NK-92 treated with Interleukin-12 subunit alpha and Interleukin-12 subunit beta, amount 100 ng/mL, for 24 hours (cell line): ENCODE measurements at regions not wholly inside any gene's neighbourhood (a gene's known extent, or its start where the extent isn't known, plus 50 kb on each side); places are given as distances from the start of the nearest gene placed in this dataset.

Source experiments
- DNase-seq: peaks from one replicate; lab custom pipeline; 2025; lab: John Stamatoyannopoulos, UW

DNA sequence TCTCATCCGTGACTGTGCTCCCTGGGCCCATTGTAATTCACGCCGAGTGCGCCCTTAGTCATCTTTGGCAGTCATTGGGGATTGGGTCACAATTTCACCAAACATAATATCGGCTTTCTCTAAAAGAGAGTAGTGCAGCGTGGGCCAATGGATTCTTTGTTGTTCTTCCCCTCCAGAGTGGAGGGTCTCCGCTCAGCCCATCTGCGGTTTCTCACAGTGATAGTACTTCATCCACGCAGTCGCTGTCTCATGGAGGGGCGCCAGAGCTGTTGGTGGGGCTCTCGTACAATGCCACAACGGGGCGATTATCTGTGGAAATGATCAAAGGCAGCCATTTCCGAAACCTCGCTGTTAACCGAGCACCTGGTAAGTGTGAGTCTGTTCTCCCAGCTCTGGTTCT, 321.8 kb downstream of the SNAPC1 start:
- DNase-seq = no peak

DNA sequence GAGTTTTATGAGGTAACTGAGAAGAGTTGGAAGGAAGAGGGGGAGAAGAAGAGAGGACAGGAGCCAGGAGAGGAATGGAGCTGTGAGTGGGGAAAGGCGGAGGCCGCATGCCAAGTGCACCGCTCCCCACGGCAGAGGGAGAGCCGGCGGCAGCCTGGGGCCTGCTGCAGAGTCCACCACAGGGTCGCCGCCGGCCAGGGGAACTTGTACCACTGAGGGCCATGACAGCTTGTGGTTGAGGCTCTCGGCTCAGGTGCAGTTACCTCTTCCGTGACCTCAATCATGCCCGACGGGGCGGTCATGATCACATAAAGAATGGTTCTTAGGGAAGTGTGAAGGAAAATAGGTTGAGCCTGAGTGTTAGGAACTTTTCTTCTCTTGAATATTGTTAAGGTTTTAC, 325.0 kb downstream of the SNAPC1 start:
- no peak for DNase-seq

DNA sequence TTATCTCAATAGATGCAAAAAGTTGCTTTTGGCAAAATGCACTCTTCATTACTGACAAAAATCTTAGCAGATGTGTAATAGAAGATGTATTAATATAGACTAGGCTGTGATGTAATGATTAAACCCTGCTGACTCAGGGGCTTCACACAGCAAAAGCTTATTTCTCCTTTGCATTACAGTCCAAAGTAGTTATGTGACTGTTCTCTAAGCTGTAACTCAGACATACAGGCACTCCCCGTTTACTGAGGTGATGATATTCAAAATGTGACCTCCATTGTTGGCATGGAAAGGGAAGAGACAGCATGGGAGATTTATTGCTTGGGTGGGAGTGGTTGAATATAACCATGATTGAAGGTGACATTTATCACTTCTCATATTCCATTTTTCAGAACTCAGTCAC, 331.5 kb downstream of the SNAPC1 start:
- no peak for DNase-seq

DNA sequence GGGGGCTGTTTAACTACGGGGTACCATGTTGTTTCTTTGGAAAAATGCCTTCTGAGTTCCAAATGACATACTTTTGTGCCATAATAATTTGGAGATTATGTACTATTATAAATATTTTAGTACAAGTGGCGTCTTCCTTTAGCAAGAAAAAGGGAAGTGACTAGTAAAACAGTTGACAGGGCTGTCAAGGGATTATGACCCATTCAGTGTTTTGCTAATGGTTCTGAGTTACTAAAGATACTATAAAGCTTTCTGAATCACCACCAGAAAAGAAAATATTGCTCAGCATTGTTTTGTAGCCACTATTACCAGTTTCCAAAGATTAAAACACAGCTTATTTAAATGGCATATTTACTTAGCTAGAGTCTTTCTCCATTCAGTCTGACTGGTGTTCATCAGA, 334.9 kb downstream of the SNAPC1 start:
- no peak for DNase-seq

DNA sequence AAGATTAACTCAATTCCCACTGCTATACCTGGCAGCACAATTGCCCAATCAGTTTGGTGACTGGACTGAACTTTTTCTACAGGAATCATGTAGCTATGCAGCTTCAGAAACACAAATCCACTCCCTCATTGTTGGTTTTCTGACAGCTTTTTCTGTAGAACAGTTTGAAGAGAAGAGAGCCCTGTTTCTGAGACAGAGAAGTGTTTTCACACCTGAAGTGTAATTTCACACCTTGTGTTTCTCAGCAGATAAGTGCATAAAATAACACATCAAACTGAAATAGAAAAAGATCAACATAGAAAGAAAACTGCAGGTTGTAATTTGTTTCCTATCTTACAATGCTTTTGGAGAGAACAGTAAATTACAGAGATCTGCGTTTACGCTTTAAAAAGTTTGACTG, 335.6 kb downstream of the SNAPC1 start:
- DNase-seq = no peak

DNA sequence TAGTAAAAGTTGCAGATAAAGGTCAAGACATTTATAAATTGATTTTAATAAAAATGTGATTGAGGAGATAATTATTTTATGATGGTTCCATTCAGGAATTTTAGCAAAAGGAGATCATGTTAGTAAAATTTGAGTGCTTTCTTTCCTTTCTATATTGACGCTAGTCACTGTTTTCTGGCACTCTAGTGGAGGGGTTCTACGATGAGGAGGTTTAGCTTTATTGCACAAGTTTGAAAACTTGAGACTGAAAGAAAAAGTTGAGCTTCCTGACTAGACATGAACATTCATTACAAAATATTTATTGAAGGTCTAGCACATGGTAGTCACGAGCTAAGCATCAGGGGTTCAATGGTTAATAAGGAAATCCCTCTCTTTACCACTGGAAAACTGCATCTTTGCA, 336.1 kb downstream of the SNAPC1 start:
- no peak for DNase-seq

DNA sequence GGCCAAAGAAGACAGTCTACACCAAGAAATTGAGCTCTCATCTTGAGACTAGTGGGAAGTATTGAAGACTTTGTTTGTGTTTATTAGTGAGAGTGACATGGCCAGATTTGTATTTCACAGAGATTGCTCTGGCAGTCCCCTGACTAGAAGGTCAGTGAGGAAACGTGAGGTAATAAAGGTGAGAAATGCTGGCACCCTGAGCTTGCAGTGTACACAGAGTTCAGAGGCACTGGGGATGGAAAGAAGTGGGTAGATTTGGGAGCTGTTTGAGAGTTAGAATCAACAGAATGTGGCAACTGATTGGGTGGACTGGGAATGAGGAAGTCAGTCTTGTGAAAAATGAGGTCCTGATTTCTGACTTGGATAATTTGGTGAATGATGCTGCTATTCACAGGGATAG, 336.9 kb downstream of the SNAPC1 start:
- DNase-seq = no peak

DNA sequence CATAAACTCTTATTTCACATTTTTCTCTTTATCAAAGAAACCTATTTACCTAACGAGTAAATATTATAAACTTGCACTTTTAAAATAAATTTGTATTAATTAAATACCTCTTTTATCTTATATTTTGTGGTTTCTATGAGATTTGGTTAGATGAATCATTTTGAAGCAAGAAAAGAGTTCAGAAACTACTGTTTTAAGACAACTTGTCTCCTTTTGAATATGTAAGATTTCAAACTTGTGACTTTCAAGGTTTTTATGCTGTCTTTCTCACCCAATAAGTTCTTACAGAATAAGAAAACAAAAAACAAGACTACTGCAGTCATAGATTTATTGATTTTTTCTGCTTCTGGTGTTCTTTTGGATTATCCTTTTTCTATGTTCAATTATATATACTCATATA, 339.0 kb downstream of the SNAPC1 start:
- DNase-seq = no peak

DNA sequence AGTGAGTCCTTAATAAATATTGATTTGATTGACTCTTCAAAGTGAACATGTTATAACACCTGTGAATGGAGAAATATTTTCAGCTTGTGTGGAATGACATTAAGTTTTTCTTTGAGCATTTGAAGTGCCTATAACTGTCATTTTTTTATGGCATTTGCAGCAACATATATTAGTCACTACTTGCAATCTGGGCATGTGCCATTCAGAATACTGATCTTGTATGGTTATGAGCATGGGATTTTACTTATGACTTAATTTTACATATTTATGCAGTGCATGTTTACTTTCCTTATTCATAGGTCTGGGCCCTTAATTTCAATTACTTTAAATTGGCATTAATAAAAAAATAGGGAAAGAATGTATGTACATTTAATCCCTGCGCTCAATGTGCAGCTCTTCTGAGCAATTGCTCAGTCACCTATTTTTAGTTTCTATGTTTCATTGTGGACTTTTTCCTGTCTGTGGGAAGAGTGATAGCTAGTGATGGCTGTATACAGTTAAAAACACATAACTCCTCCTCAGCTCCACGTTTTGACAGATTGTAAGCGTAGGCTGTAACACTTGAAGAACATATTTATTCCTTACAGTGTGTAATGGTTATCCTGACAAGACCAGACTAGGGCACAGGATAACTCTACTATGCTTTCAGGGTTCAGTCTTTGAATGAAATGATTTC, 339.6 kb downstream of the SNAPC1 start:
- no peak for DNase-seq

DNA sequence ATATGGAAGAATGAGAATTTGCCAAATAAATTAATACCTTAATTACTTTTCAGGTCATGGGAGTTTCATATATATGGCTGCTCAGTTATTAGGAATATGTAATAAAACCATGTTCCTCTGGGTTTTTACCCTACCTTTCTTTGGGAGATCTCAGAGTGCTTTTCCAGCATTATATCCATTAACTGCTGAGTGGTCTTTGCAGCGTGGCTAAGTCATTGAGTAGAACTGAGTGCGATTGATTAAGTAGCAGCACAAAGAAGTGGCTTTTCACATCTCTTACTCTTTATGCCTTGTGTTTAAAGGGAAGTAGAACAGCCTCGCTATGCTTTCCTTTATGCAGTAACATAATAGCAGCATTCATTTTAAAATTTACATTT, 340.1 kb downstream of the SNAPC1 start:
- DNase-seq = no peak

DNA sequence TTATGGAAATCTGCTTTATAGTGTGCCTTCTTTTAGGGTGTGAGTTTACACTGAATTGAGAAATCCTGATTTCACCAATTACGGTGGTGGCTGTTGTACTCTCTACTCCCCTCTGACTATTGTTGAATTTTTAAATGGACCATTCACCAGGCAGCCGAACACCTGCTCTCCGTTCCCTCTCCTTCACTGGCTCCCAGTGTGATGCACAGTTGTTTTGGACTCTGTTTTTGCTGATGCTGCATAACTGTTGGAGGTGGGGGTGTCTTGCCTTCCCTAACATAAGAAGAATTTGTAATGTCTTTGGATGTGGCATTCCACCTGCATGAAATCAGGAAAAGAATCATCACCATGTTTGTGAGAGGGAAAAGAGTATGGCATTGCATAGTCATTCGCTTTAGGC, 341.2 kb downstream of the SNAPC1 start:
- no peak for DNase-seq

DNA sequence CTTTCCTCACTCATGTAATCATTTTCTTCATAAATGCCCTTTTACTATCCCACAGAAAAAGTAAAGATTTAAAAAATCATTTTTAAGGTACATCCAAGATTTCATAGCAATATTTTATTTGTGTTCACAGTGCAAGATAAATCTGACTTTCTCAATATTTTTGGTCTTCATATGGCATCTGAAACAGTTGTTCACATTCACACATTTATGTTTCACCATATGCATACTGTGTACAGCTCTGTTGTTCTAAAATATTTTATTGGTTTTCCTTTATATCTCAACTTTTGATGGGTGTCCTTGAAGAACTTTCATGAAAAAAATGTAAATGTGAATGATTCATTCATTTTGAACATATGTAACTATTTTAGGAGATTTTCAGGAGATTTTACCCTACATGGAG, 348.7 kb downstream of the SNAPC1 start:
- no peak for DNase-seq

DNA sequence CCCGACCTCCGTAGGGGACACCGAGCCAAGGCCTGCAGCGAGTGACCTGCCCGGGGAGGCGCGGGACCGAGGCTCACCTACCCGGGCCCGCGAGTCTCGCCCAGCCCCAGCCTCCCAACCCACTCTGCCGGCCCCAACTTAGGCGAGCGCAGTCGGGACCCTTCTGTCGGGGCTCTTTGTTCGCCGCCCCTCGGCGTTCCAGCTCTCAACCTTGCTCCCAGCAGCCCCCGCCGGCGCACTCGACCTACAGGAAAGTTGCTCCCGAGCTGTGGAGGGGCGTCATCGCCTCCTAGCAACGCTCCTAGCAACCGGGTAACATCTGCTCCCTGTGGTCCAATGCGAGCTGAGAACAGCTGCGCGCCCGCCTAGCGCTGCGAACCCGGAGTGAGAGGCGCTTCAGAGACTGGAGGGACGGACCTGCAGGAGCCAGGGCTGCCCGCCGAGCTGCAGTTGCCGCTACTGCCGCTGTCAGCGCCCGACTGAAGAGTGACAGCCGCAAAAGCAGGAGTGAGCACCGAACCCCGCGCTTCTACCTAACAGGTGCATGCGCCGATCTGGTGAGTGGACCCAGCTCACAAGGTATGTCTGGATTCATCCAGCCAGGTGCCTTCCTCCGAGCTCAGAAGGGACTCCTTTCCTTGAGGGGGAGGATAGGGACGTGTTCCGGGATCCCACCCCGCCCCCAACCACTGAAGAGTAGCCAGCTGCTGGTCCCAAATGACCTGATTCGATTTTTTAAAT, 355.0 kb downstream of the SNAPC1 start:
- no peak for DNase-seq

DNA sequence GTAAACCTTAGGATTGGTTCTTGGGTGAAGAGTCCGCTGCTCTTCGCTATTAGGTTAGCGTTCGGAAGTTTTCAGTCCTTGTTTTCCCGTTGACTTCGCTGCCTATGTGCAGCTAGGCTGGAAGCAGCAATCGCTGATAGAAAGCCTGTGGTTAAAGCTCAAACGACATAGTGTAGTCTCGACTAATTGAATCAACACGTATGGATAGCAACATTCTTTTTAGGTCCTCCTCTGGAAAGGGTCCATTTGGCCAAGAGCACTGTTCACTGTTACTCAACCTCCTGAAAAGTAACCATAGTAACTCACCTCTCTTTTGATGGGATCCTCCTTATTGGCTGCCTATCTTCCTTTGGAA, 355.5 kb downstream of the SNAPC1 start:
- no peak for DNase-seq

DNA sequence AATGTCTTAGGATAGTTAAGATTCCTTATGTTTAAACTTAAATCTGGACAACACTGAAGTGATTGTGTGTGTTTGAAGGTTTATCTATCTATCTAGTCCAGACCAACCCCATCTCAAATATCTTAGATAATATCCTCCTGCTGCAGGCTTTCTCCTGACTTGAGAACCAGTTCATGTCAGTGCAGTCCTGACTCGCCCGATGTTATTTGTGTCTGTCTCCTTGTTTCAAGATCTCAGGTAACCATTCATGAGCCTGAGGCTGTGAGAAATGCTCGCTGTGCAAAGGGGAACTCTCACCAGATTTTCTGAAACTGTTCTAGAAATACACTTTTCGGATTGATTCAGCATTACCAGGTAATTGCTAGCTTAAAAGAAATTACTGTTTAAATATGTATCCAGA, 356.2 kb downstream of the SNAPC1 start:
- no peak for DNase-seq

DNA sequence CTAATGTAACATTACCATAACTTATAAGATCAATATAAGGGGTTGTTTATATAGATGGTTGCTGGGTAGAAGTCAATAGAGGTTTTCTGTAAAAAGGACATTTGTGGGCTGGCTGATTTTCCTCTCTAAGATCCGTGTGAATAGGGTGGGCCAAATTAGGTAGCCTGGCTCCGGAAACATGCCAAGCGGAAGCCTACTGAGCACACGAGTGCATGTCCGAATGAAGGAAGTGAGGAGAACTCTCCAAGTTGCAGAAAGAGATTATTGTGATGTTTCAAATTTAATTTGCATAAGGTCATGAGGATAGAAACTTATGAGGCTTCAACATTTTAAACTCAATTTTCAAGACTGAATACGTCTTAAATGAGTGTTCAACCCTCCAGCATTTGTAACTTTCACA, 356.7 kb downstream of the SNAPC1 start:
- DNase-seq = no peak

DNA sequence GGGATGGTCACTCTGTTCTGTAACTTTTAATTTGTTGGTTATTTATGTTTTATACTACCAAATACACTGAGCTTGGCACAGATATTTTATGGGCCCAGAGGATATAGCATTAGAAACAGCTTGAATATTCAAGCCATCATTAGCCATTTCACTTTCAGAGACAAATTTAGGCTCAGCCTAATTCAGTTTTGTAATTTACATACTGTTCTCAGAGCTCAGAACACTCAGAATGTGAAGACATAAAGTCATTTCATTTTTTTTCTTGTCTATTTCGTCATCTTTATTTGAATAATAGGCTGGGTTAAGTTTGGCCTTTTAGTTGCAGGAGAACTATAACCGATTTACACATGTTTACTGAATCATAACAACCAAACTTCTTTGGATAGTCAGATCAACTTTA, 361.7 kb downstream of the SNAPC1 start:
- no peak for DNase-seq

DNA sequence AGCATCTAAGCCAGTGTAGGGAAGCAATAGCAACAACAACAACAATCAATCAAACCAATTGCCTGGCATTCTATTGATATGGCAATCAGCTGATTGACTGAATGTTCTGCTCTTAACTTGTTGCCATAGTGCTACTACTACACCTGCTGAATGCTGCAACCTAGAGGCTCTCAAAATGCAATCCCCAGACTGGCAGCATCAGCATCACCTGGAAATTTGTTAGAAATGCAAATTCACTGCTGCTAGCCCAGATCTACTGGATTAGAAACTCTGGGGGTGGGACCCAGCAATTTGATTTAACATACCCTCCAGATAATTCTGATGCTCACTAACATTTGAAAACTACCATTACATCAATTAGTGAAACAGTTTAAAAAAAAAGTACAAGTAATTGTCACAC, 363.6 kb downstream of the SNAPC1 start:
- DNase-seq = no peak

DNA sequence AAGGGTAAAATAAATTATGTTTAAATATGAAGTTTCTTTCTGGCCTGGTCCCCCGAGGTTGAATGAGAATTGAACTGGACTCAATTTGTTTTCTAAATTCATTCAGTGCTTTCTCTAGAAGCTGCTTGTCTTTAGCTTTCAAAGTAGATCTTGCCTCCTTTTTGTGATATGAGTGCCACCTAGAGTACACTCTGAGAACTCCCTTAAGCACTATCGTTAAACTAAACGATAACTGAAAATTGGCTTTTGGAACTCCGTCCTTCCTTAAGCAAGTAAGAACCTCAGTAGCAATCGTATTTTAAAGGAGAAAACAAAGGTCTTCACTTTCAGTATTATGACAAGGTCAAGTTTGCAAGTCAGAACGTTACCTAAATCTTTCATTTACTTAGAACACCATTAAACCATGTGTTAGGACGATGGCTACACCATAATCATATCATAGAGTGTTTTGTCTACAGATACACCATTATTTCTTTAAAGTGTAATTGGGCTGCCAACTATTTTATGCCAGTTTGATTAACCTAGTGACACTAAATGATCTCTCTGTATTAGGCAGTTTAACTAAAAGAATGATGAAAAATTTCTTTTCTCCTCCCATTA, 364.8 kb downstream of the SNAPC1 start:
- DNase-seq = no peak

DNA sequence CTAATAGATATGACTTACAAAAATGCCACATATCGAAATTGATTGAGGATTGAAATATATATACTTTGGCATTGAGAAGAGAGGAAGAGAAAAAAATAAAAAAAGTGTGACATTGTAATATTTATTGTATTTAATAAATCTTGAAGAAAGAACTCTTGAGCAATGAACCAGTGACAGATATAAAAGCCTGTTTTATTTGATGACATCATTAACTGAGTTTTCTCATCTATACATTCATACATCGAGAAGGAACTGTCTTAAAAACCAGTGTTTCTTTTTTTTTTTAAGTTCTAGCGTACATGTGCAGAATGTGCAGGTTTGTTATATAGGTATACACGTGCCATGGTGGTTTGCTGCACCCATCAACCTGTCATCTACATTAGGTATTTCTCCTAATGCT, 368.2 kb downstream of the SNAPC1 start:
- no peak for DNase-seq

DNA sequence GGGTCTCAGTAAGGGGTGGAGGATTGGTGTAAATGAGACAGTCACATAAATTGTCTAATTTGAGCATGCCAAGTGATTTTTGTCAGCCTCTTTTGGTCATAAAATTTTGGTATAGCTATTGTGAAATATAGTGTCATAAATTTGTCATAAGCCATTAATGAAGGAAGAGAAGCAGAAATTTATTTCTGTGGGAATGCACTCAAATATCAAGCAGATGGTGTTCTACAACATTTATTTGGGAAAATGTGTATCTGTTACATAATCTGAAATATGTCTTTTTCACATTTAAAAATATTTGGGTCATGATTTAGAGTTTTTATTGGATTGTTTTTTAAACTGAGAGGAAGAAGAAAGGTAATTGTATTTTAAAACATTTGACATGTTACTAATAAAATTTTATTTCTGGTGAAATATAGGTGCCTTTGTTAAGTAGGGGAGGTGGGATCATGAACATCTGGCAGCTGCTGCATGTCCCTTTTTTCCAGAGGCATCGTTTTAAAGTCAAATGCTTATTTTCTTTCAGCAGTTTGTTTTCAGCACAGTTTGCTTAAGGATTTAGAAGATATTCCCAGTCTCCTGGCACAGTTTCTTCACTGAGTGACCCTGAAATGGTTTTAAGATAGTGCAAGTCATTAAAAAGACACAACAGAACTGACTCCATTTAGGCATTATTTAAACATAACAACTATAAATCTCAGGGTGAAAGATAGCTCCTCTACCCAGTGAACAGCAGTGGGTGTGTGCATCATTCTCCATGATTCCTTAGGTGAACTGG, 371.7 kb downstream of the SNAPC1 start:
- no peak for DNase-seq

DNA sequence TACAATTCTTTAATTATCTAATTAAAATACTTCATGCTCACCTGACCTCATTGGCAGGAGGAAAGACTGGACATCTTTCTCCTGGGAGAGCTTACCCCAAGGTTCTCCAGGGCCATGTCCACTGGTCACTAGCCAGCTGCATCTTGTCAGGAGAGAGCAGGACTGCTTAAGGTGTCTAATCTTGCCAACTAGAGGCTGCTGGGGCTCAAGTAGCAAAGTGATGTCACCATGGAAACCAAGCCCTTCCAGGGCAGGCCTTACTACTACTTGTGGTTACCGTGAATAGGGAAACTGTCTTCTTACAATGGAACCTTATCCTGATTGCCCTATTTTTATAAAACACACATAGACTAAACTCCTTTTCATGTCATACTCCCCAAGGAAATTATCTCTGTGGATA, 376.4 kb downstream of the SNAPC1 start:
- no peak for DNase-seq

DNA sequence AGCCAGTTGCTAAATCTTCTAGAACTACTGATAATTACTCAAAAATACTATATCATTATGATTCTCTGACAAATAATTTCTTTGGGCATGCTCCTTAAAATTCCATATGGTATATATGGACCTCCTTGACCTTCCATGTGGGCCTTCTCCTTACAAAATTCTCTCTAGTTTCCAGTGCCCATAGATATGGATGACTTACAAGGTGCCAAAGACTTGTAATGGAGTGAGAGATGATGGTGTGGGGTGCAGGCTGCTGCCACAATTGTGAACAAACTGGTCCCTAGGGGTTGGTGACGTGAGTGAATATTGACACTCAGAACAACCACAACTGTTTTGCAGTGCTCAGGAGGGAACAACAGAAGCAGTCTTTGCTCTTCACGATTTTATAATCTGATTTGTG, 378.9 kb downstream of the SNAPC1 start:
- DNase-seq = no peak
